ENCODE measurements at regions not wholly inside any gene's neighbourhood (a gene's known extent, or its start where the extent isn't known, plus 50 kb on each side); places are given as distances from the start of the nearest gene placed in this dataset.

- TF ChIP-seq GLIS3 (CRISPR knock-in tag; IDR thresholded peaks at IDR 0.05) (no peak), RARB (CRISPR knock-in tag; IDR thresholded peaks at IDR 0.05) (no peak), ZFP3 (CRISPR knock-in tag; IDR thresholded peaks at IDR 0.05) (no peak), ZNF70 (CRISPR knock-in tag; IDR thresholded peaks at IDR 0.05) (no peak), CSDC2 (CRISPR knock-in tag; IDR thresholded peaks at IDR 0.05) (no peak), ARNTL (CRISPR knock-in tag; IDR thresholded peaks at IDR 0.05; ENCODE audit: borderline replicate concordance, low read depth) (no peak), PATZ1 (CRISPR knock-in tag; IDR thresholded peaks at IDR 0.05; ENCODE audit: borderline replicate concordance) (no peak)
- TF ChIP-seq, protein P1, sequence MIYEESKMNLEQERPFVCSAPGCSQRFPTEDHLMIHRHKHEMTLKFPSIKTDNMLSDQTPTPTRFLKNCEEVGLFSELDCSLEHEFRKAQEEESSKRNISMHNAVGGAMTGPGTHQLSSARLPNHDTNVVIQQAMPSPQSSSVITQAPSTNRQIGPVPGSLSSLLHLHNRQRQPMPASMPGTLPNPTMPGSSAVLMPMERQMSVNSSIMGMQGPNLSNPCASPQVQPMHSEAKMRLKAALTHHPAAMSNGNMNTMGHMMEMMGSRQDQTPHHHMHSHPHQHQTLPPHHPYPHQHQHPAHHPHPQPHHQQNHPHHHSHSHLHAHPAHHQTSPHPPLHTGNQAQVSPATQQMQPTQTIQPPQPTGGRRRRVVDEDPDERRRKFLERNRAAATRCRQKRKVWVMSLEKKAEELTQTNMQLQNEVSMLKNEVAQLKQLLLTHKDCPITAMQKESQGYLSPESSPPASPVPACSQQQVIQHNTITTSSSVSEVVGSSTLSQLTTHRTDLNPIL (CRISPR knock-in tag; IDR thresholded peaks at IDR 0.05; ENCODE audit: low read depth), result no peak
These were observed 175.3 kb upstream of the B3GAT1 start for GRCh38 chr11:134587345-134587744.
